Keratinocyte (primary cell): ENCODE measurements at regions not wholly inside any gene's neighbourhood (a gene's known extent, or its start where the extent isn't known, plus 50 kb on each side); places are given as distances from the start of the nearest gene placed in this dataset.

Experiments used
- DNase-seq: peaks from one replicate; pipeline ENCODE4 v3.0.0-alpha.2; 2011; ENCODE audit warnings: low read depth, missing footprints, low spot score
- FAIRE-seq: peaks from 2 replicates; lab custom pipeline; 2011; peaks lifted over from hg19 to GRCh38; lab: Jason Lieb, UNC
- H2AFZ ChIP-seq: 2 replicates; pipeline ENCODE4 v1.6.0; 2012; ENCODE audit warnings: low read length, control low read depth, inconsistent platforms; ENCODE audit not compliant: control insufficient read depth
- H3K27ac ChIP-seq: 2 replicates; pipeline ENCODE4 v1.5.1; 2011; ENCODE audit warnings: low read length; ENCODE audit not compliant: control insufficient read depth, insufficient read depth
- H3K27me3 ChIP-seq: 3 replicates; pipeline ENCODE4 v1.6.0; 2011; ENCODE audit warnings: low read length; ENCODE audit not compliant: control insufficient read depth, insufficient read depth; ENCODE audit errors: extremely low read depth
- H3K36me3 ChIP-seq, 2 experiments: 2 replicates in 1 of 2; 3 replicates in 1 of 2; pipeline ENCODE4 v1.5.1; 2011; ENCODE audit warnings: low read length in 2 of 2, mild to moderate bottlenecking in 1 of 2; ENCODE audit not compliant: control insufficient read depth in 2 of 2, insufficient read depth in 2 of 2; ENCODE audit errors: extremely low read depth in 1 of 2
- H3K4me1 ChIP-seq: 3 replicates; pipeline ENCODE4 v1.5.1; 2011; ENCODE audit warnings: low read length; ENCODE audit not compliant: control insufficient read depth, insufficient read depth; ENCODE audit errors: extremely low read depth
- H3K4me2 ChIP-seq: 3 replicates; pipeline ENCODE4 v1.6.0; 2011; ENCODE audit warnings: low read depth, low read length; ENCODE audit not compliant: control insufficient read depth, insufficient read depth; ENCODE audit errors: extremely low read depth
- H3K4me3 ChIP-seq, 3 experiments: fragments of 200-600 bp in 1 of 3; sonication (generic) in 1 of 3; 2 replicates in 2 of 3; 3 replicates in 1 of 3; pipeline ENCODE4 v1.5.1; 2011 to 2016; ENCODE audit warnings: low read length in 3 of 3, mild to moderate bottlenecking in 3 of 3, control low read depth in 2 of 3, inconsistent platforms in 1 of 3, low read depth in 1 of 3, mixed read lengths in 1 of 3, mixed run types in 1 of 3, moderate library complexity in 1 of 3; ENCODE audit not compliant: control insufficient read depth in 2 of 3, insufficient read depth in 2 of 3; ENCODE audit errors: extremely low read depth in 1 of 3
- H3K79me2 ChIP-seq: 2 replicates; pipeline ENCODE4 v1.6.0; 2012; ENCODE audit warnings: low read length; ENCODE audit not compliant: control insufficient read depth, insufficient read depth
- H3K9ac ChIP-seq: 3 replicates; pipeline ENCODE4 v1.6.0; 2011; ENCODE audit warnings: low read length; ENCODE audit not compliant: control insufficient read depth, insufficient read depth; ENCODE audit errors: extremely low read depth
- H3K9me1 ChIP-seq: 3 replicates; pipeline ENCODE4 v1.6.0; 2011; ENCODE audit warnings: low read length; ENCODE audit not compliant: control insufficient read depth, insufficient read depth; ENCODE audit errors: extremely low read depth
- H3K9me3 ChIP-seq: 2 replicates; pipeline ENCODE4 v1.5.1; 2012; ENCODE audit warnings: low read depth, low read length; ENCODE audit not compliant: control insufficient read depth
- H4K20me1 ChIP-seq: 3 replicates; pipeline ENCODE4 v1.6.0; 2011; ENCODE audit warnings: low read length; ENCODE audit not compliant: control insufficient read depth, insufficient read depth; ENCODE audit errors: extremely low read depth
- EZH2 ChIP-seq: IDR thresholded peaks from one replicate; pipeline ENCODE4 v1.6.1; 2012; ENCODE audit warnings: inconsistent platforms, mild to moderate bottlenecking, low read length, moderate library complexity
- dilution Hi-C: fragments of 300-500 bp; cut with MboI; formaldehyde crosslinking; loops from one replicate; pipeline ENCODE4 v1.7.0; 2020; ENCODE audit warnings: low sequenced_read_pairs; ENCODE audit not compliant: extremely low pct_ligation_motif_present
- TF ChIP-seq, protein P1 (sequence below), 3 experiments: IDR thresholded peaks in 1 of 3; conservative IDR thresholded peaks in 1 of 3; optimal IDR thresholded peaks in 1 of 3; 2 replicates in 2 of 3; 3 replicates in 1 of 3; pipeline versions ENCODE3 to v1.5.1; 2011; ENCODE audit warnings: low read length in 3 of 3, mild to moderate bottlenecking in 3 of 3, moderate library complexity in 2 of 3, control low read depth in 1 of 3, inconsistent platforms in 1 of 3; ENCODE audit not compliant: insufficient read depth in 2 of 3; ENCODE audit errors: extremely low read depth in 1 of 3

GRCh38 chr4:151953795-151954372 is 193.1 kb upstream of the GATB start:
- no peaks in the 10 kb centered on the region for H3K36me3 ChIP-seq

DNA sequence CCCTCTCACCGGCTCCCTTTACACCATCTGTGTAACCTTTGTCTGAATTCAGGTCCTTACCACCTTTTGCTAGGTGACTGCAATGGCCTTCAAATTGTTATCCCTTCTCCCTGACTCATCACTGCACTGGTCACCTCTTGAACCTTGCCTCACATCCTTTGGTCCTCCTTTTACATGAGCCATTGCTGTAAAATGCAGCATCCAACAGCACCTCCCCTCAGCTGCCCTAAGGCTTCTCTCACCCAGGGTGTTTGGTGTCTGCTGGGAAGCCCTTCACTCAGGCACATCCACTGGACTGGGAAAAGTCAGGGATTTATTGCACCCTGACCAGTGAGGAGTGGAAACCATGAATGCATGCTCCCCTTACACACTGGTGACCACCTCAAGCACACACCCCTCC is 192.5 kb upstream of the GATB start:
- Histone ChIP-seq H3K36me3 (no peaks in the 10 kb centered on the region), H3K9me3 (no peaks in the 10 kb centered on the region), H4K20me1 (no peaks in the 10 kb centered on the region), H3K27ac (no peak overlapping the region), H3K4me1 (peaks cover 2% of the 10 kb centered on the region), H3K4me3 (no peak overlapping the region), H3K79me2 (no peaks in the 10 kb centered on the region), H3K9ac (no peak overlapping the region), H2AFZ (no peak overlapping the region), H3K9me1 (no peaks in the 10 kb centered on the region), H3K27me3 (no peaks in the 10 kb centered on the region), H3K4me2 (no peak overlapping the region)
- DNase-seq (no peak), FAIRE-seq (no peak)
- dilution Hi-C loops: no loop called here
- no peak for TF ChIP-seq EZH2
- TF ChIP-seq, protein P1, sequence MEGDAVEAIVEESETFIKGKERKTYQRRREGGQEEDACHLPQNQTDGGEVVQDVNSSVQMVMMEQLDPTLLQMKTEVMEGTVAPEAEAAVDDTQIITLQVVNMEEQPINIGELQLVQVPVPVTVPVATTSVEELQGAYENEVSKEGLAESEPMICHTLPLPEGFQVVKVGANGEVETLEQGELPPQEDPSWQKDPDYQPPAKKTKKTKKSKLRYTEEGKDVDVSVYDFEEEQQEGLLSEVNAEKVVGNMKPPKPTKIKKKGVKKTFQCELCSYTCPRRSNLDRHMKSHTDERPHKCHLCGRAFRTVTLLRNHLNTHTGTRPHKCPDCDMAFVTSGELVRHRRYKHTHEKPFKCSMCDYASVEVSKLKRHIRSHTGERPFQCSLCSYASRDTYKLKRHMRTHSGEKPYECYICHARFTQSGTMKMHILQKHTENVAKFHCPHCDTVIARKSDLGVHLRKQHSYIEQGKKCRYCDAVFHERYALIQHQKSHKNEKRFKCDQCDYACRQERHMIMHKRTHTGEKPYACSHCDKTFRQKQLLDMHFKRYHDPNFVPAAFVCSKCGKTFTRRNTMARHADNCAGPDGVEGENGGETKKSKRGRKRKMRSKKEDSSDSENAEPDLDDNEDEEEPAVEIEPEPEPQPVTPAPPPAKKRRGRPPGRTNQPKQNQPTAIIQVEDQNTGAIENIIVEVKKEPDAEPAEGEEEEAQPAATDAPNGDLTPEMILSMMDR (optimal IDR thresholded peaks at IDR 0.05 in 1 of 3, IDR thresholded peaks at IDR 0.05 in 1 of 3, conservative IDR thresholded peaks at IDR 0.05 in 1 of 3; ENCODE audit: extremely low read depth in 1 of 3, insufficient read depth in 2 of 3, low read length in 3 of 3): no peak

More at GRCh38 chr4:151953795-151954372, 193.1 kb upstream of the GATB start:
- H4K20me1 ChIP-seq: no peaks in the 10 kb centered on the region
- dilution Hi-C loops: no loop called here
- no peaks in the 10 kb centered on the region for H3K4me1 ChIP-seq
- H3K9ac ChIP-seq: no peak overlapping the region
- no peak for TF ChIP-seq EZH2
- TF ChIP-seq, protein P1 (optimal IDR thresholded peaks at IDR 0.05 in 1 of 3, IDR thresholded peaks at IDR 0.05 in 1 of 3, conservative IDR thresholded peaks at IDR 0.05 in 1 of 3; ENCODE audit: extremely low read depth in 1 of 3, insufficient read depth in 2 of 3, low read length in 3 of 3): no peak
- H3K4me3 ChIP-seq: no peak overlapping the region
- H3K79me2 ChIP-seq: no peaks in the 10 kb centered on the region
- no peaks in the 10 kb centered on the region for H3K9me1 ChIP-seq
- FAIRE-seq: peak; percentile 17
- no peak overlapping the region for H3K27ac ChIP-seq
- no peak for DNase-seq
- H3K4me2 ChIP-seq: no peak overlapping the region
- H3K27me3 ChIP-seq: no peaks in the 10 kb centered on the region
- H2AFZ ChIP-seq: no peak overlapping the region
- no peaks in the 10 kb centered on the region for H3K9me3 ChIP-seq
